Heart right ventricle (tissue), 16 donors: ENCODE measurements at regions not wholly inside any gene's neighbourhood (a gene's known extent, or its start where the extent isn't known, plus 50 kb on each side); places are given as distances from the start of the nearest gene placed in this dataset.
A peak's percentile ranks its signal among the peaks of the same experiment; 100 is the strongest.
"Not testable (repeated sequence)": the region's sequence is repeated elsewhere in the genome, so short reads cannot be mapped to it uniquely, and the experiment has no call there.

Experiments used
- ATAC-seq, 8 donors: fragments of 200-7000 bp; cut with Tn5 transposase; one replicate each; pipeline ENCODE4 v1.9.1; 2020; ENCODE audit warnings: mild to moderate bottlenecking in 8 of 8, moderate library complexity in 8 of 8, moderate number of reproducible peaks in 1 of 8
- DNase-seq, 2 donors: peaks; one replicate each; pipeline ENCODE4 v3.0.0-alpha.2; 2020
- H3K27ac ChIP-seq, 10 donors: fragments of 200-600 bp; sonication (generic) in 2 of 10; one replicate each; pipeline versions ENCODE4 v1.5.0 to v1.8.0; 2020 to 2022; ENCODE audit warnings: mild to moderate bottlenecking in 3 of 10
- H3K27me3 ChIP-seq, 7 donors: fragments of 200-600 bp; one replicate each; pipeline ENCODE4 v1.8.0; 2021 to 2022; ENCODE audit warnings: mild to moderate bottlenecking in 2 of 7
- H3K36me3 ChIP-seq, 9 donors: fragments of 200-600 bp; sonication (generic) in 1 of 9; one replicate each; pipeline versions ENCODE4 v1.5.0 to v1.8.0; 2020 to 2022; ENCODE audit warnings: mild to moderate bottlenecking in 2 of 9
- H3K4me1 ChIP-seq, 9 donors: fragments of 200-600 bp; sonication (generic) in 1 of 9; one replicate each; pipeline versions ENCODE4 v1.5.0 to v1.8.0; 2020 to 2022; ENCODE audit warnings: mild to moderate bottlenecking in 4 of 9
- H3K4me3 ChIP-seq, 10 donors: fragments of 200-600 bp; sonication (generic) in 2 of 10; one replicate each; pipeline versions ENCODE4 v1.5.0 to v1.8.0; 2020 to 2022; ENCODE audit warnings: mild to moderate bottlenecking in 7 of 10, moderate library complexity in 2 of 10
- H3K9me3 ChIP-seq, 11 donors: fragments of 200-600 bp in 10 of 11; sonication (generic) in 2 of 11; one replicate each; pipeline versions ENCODE4 v1.5.0 to v1.8.0; 2013 to 2022; ENCODE audit warnings: mild to moderate bottlenecking in 2 of 11, control low read depth in 1 of 11, moderate library complexity in 1 of 11
- CTCF ChIP-seq, 9 donors: fragments of 200-600 bp; sonication (generic) in 2 of 9; IDR thresholded peaks; one replicate each; pipeline versions ENCODE4 v1.5.0 to v1.8.0; 2021 to 2022; ENCODE audit warnings: antibody characterized with exemption in 9 of 9, mild to moderate bottlenecking in 5 of 9, moderate library complexity in 1 of 9
- WGBS, 2 donors: extraction: QIAGEN DNeasy Blood & Tissue Kit; methylation state at CpG; one replicate each; pipeline ENCODE4 v1.1.7; 2013; ENCODE audit warnings: inconsistent platforms in 1 of 2; 5-methylcytosine and 5-hydroxymethylcytosine counted together
- intact Hi-C, 10 donors: fragments of 100-400 bp; cut with DNase I; formaldehyde crosslinking; loops; one replicate each; pipeline versions ENCODE4 v1.11.1 to v1.14.2; 2022
- donor health status: Arrhythmogenic right ventricular cardiomyopathy.
- donor health status: ischemic (EF 13 %, LVEDD 7.1; RV severe dilation, severe dysfunction).
- donor health status: healthy with polysubstance abuse.
- donor health status: DM: no; HTN: yes; CAD: no.
- donor health status: DM: no; HTN: no; CAD: no.
- donor health status: ischemic (EF 25% LVEDD 6.9; RV normal size, moderate dysfunction).
- donor health status: ischemic (EF 25% LVEDD 5.7; RV mildly dilated, moderate dysfunction).
- donor health status: healthy.
- donor health status: DM: yes; HTN: yes; CAD: no.
- donor health status: Ischemic cardiomyopathy.
- donor health status: ischemic (EF 35%, LVEDD 5.7; RV mildly dilated, moderate dysfunction).
- donor health status: nonischemic (EF 11% LVEDD 7.7; RV severe dilation, severe dysfunction).
- donor health status: DM: yes; HTN: yes; CAD: no.
- donor health status: PGD.
- donor health status: ischemic (EF 29% LVEDD 5.4; RV normal size, mild dysfunction).
- donor health status: nonischemic (EF 23%, LVEDD 6.1; RV moderate dilation, normal function).

- Histone ChIP-seq H3K36me3 (no peaks in the 10 kb centered on the region), H3K4me1 (peaks cover 0 to 19% (median under 1%) of the 10 kb centered on the region in 9 donors), H3K9me3 (no peaks in the 10 kb centered on the region), H3K27ac (no peak overlapping the region), H3K4me3 (no peak overlapping the region), H3K27me3 (no peaks in the 10 kb centered on the region)
- 91 to 92% methylated on average over 9 of the region's 9 CpGs for WGBS, 2 donors
- DNase-seq (no peak), ATAC-seq (no peak)
- intact Hi-C loops = no loop called here
- no peak for TF ChIP-seq CTCF (IDR thresholded peaks at IDR 0.05)
Observed at GRCh38 chr15:58357529-58358476, 74.0 kb upstream of the LIPC start.

DNA sequence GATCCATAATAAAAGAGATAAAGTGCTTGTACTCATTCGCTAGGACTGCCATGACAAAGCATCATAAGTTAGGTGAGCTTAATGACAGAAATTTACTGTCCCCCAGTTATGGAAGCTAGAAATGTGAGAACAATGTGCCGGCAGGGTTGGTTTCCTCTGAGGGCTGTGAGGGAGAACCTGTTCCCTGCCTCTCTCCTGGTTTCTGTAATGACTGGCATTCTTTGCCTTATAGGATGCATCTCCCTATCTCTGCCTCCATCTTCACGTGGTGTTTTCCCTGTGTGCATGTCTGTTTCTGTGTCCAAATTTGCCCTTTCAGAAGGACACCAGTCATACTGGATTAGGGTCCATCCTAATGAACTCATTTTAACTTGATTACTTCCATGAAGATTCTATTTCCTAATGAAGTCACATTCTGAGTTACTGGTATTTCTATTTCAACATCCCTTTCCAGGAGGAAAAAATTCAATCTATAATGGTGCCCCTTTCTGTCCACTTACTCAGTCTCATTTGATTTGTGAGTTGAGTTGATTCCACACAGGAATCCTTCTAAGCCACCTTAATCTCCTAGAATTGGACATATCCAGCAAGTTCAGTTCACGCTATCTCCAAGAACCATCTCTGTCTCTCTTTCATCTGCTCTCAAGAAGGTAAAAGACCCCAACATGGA is 71.2 kb upstream of the LIPC start:
- H3K27me3 ChIP-seq = no peaks in the 10 kb centered on the region
- WGBS, 2 donors = 86 to 90% methylated on average over 4 of the region's 4 CpGs
- H3K9me3 ChIP-seq = peaks cover 0 to 13% (median 4%) of the 10 kb centered on the region in 11 donors
- H3K4me1 ChIP-seq = peaks cover 0 to 29% (median 8%) of the 10 kb centered on the region in 9 donors
- no peak overlapping the region for H3K4me3 ChIP-seq
- no peak for TF ChIP-seq CTCF (IDR thresholded peaks at IDR 0.05)
- no peak for DNase-seq
- H3K36me3 ChIP-seq = no peaks in the 10 kb centered on the region
- ATAC-seq = no peak
- H3K27ac ChIP-seq = no peak overlapping the region
- intact Hi-C loops = no loop called here

GRCh38 chr15:58361273-58361759 is 70.5 kb upstream of the LIPC start:
- peak in 4 of 8 donors; percentile 11 to 66 (median 54) for ATAC-seq
- Histone ChIP-seq H3K9me3 (peaks cover 0 to 15% (median 4%) of the 10 kb centered on the region in 11 donors), H3K27ac (no peak overlapping the region), H3K27me3 (no peaks in the 10 kb centered on the region), H3K36me3 (no peaks in the 10 kb centered on the region), H3K4me1 (peaks cover 0 to 29% (median 8%) of the 10 kb centered on the region in 9 donors), H3K4me3 (no peak overlapping the region)
- TF ChIP-seq CTCF (IDR thresholded peaks at IDR 0.05) = no peak
- WGBS, 2 donors = 74 to 77% methylated on average over 5 of the region's 5 CpGs
- intact Hi-C loops = no loop called here
- no peak for DNase-seq

DNA sequence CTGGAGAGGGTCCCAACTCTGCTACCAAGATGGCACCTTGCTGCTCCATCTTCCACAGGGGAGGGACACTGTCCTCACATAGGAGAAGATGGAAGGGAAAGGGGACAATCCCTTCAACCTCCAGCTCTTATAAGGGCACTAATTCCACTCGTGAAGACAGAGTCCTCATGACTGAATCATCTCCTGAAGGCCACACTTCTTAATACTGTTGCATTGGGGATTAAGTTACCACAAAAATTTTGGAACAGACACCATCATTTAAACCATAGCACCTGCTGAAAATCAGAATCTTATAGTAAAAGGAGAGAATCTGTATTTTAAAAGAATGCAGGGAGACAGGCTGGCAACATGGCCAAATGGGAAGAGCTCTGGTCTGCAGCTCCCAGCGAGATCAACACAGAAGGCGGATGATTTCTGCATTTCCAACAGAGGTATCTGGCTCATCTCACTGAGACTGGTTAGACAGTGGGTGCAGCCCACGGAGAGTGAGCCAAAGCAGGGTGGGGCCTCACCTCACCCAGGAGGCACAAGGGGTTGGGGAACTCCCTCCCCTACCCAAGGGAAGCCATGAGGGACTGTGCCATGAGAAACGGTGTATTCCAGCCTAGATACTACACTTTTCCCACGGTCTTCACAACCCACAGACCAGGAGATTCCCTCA is 69.4 kb upstream of the LIPC start:
- ATAC-seq (no peak), DNase-seq (no peak)
- peaks cover 0 to 29% (median 8%) of the 10 kb centered on the region in 9 donors for H3K4me1 ChIP-seq
- no peaks in the 10 kb centered on the region for H3K27me3 ChIP-seq
- peaks cover 0 to 15% (median 4%) of the 10 kb centered on the region in 11 donors for H3K9me3 ChIP-seq
- WGBS, 2 donors = 79 to 85% methylated on average over 6 of the region's 6 CpGs
- TF ChIP-seq CTCF (IDR thresholded peaks at IDR 0.05) = no peak
- no peak overlapping the region for H3K4me3 ChIP-seq
- no peaks in the 10 kb centered on the region for H3K36me3 ChIP-seq
- intact Hi-C loops = no loop called here
- H3K27ac ChIP-seq = peak overlapping the region in 1 of 10 donors; percentile 40

- peaks cover 0 to 29% (median 8%) of the 10 kb centered on the region in 9 donors for H3K4me1 ChIP-seq
- H3K4me3 ChIP-seq, H3K27me3 ChIP-seq, H3K27ac ChIP-seq, H3K36me3 ChIP-seq, intact Hi-C loops, ATAC-seq: not testable (repeated sequence)
- 59 to 64% methylated on average over 8 of the region's 8 CpGs for WGBS, 2 donors
- peaks cover 0 to 15% (median 4%) of the 10 kb centered on the region in 11 donors for H3K9me3 ChIP-seq
- DNase-seq = peak; percentile 21 to 40
Observed at GRCh38 chr15:58363118-58363517, 68.7 kb upstream of the LIPC start.

DNA sequence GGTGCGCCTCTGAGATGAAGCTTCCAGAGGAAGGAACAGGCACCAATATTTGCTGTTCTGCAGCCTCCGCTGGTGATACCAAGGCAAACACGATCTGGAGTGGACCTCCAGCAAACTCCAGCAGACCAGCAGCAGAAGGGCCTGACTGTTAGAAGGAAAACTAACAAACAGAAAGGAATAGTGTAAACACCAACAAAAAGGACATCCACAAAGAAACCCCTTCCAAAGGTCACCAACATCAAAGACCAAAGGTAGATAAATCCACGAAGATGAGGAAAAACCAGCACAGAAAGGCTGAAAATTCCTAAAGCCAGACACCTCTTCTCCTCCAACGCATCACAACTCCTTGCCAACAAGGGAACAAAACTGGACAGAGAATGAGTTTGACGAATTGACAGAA is 68.1 kb upstream of the LIPC start:
- intact Hi-C loops, H3K36me3 ChIP-seq, H3K27ac ChIP-seq, ATAC-seq, H3K4me3 ChIP-seq, DNase-seq, H3K27me3 ChIP-seq: not testable (repeated sequence)
- H3K4me1 ChIP-seq = peaks cover 0 to 29% (median 8%) of the 10 kb centered on the region in 9 donors
- WGBS, 2 donors = 95 to 97% methylated on average over 6 of the region's 6 CpGs
- H3K9me3 ChIP-seq = peaks cover 0 to 15% (median 4%) of the 10 kb centered on the region in 11 donors
